ENCODE measurements at regions not wholly inside any gene's neighbourhood (a gene's known extent, or its start where the extent isn't known, plus 50 kb on each side); places are given as distances from the start of the nearest gene placed in this dataset.

GRCh38 chr5:87936667-87937066 is 332.0 kb downstream of the TMEM161B start:
- no peak for TF ChIP-seq CTCF (conservative IDR thresholded peaks at IDR 0.05)
- no peak overlapping the region for H3K27ac ChIP-seq

GRCh38 chr5:87924436-87924835 is 344.2 kb downstream of the TMEM161B start:
- no peak for TF ChIP-seq CTCF (conservative IDR thresholded peaks at IDR 0.05)

GRCh38 chr5:87916320-87916719 is 352.3 kb downstream of the TMEM161B start:
- TF ChIP-seq CTCF (conservative IDR thresholded peaks at IDR 0.05), result no peak
- no peak overlapping the region for H3K27ac ChIP-seq

More at GRCh38 chr5:87924436-87924835, 344.2 kb downstream of the TMEM161B start:
- H3K27ac ChIP-seq, result no peak overlapping the region

GRCh38 chr5:87912419-87912818 is 356.2 kb downstream of the TMEM161B start:
- no peak for TF ChIP-seq CTCF (conservative IDR thresholded peaks at IDR 0.05)
- H3K27ac ChIP-seq, result no peak overlapping the region

- no peak for TF ChIP-seq CTCF (conservative IDR thresholded peaks at IDR 0.05)
- no peak overlapping the region for H3K27ac ChIP-seq
These were observed 359.3 kb downstream of the TMEM161B start for GRCh38 chr5:87909382-87909781.

- TF ChIP-seq CTCF (conservative IDR thresholded peaks at IDR 0.05), result no peak
These were observed 361.7 kb downstream of the TMEM161B start for GRCh38 chr5:87906962-87907361.

GRCh38 chr5:87900419-87900818 is 368.2 kb downstream of the TMEM161B start:
- no peak overlapping the region for H3K27ac ChIP-seq
- TF ChIP-seq CTCF (conservative IDR thresholded peaks at IDR 0.05), result no peak

More at GRCh38 chr5:87906962-87907361, 361.7 kb downstream of the TMEM161B start:
- H3K27ac ChIP-seq, result no peak overlapping the region

Data from VCaP (cell line).